ENCODE measurements at regions not wholly inside any gene's neighbourhood (a gene's known extent, or its start where the extent isn't known, plus 50 kb on each side); places are given as distances from the start of the nearest gene placed in this dataset.
A peak's percentile ranks its signal among the peaks of the same experiment; 100 is the strongest.
"Not testable (repeated sequence)": the region's sequence is repeated elsewhere in the genome, so short reads cannot be mapped to it uniquely, and the experiment has no call there.

DNA sequence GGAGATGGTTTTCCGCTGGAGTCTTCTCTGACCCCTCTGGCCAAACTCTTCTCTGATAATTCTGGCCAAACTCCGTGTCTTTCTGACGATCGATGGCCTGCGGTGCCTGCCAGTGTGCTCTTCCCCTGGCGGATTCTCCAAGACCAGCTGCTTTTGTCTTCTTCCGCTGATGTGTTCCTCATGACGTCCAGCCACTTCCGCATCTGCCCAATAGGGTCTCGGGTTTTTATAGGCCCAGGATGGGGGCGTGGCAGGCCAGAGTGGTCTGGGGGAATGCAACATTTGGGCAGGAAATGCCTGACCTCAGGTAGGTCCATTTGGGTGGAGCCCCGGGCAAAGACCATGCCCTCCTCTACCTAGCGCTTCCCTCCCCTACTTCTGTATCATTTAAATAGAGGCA, 1542.1 kb downstream of the STIM2 start:
- no peak for DNase-seq

GRCh38 chr4:28421221-28421620, 1560.6 kb downstream of the STIM2 start:
- DNase-seq, result no peak

DNA sequence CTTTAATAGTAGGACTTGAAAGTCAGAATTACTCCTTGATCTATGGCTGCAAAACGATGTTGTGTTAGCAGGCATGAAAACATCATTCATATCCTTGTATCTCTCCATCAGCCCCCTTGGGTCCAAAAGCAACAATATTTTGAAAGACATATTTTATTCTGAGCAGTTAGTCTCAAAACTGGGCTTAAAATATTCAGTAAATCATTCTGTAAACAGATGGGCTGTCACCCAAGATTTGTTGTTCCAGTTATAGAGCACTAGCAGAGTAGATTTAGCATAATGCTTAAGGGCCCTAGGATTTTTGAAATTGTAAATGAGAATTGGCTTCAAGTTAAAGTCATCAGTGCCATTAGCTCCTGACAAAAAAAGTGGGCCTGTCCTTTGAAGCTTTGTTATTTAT, 1565.6 kb downstream of the STIM2 start:
- DNase-seq, result no peak

GRCh38 chr4:28427306-28428085, 1566.9 kb downstream of the STIM2 start:
- DNase-seq, result no peak

DNA sequence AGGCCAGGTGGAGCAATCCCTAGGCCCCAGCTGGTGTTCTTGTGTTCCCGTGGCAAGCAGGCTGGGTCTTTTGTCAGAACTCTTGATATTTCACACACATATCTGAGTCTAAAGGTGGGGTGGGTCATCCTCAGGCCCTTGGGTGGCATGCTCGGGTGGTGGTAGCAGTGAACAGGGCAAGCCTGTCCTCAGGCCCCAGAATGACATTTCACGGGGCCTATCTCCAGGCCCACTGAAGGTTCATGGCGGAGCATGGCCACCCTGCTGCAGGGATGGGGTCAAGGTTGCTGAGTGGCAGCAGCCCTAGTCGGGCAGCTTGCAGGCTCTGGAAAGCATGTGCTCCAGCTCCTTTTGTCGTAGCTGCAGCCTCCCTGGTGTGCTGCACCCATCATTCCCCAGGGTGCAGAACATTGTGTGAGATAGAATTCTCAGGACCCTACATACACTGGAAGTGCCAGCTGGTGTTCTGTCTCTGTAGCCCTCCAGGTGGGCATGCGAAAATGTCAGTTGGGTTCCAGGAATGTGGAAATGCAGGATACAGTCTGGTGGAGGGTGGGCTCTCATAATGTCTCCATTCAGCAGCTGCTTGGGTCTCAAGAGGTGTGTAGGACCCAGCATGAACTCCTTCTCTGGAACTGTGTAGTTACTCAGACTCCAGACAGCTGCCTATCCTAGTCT, 1571.8 kb downstream of the STIM2 start:
- DNase-seq, result no peak

DNA sequence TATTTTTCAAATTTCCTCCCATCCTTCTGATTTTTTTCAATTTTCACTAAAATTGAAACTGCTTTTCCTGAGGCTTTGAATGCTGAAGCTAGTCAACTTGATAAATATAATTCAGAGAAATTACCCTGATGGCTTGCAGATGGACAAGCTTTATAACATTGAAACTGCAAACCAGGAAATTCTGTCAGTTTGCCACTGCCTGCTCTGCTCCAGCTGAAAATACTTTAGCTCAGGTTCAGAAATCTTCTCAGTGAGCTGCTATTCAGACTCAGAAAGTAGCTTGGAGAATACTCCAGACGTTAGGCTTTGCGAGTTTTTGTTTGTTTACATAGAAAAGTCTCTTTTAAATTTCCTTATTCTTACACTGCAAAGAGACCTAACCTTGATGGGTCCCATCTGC, 1574.7 kb downstream of the STIM2 start:
- DNase-seq, result no peak

GRCh38 chr4:28436191-28437080, 1575.8 kb downstream of the STIM2 start:
- DNase-seq, result no peak

- DNase-seq, result no peak
These were observed 1582.7 kb downstream of the STIM2 start for GRCh38 chr4:28443371-28443770.

GRCh38 chr4:28443801-28444412, 1583.3 kb downstream of the STIM2 start:
- DNase-seq, result no peak

GRCh38 chr4:28444886-28445496, 1584.3 kb downstream of the STIM2 start:
- DNase-seq, result no peak

- no peak for DNase-seq
These were observed 1588.4 kb downstream of the STIM2 start for GRCh38 chr4:28449085-28449484.

- DNase-seq, result no peak
These were observed 1590.7 kb downstream of the STIM2 start for GRCh38 chr4:28451346-28451745.

GRCh38 chr4:28462766-28463700, 1602.4 kb downstream of the STIM2 start:
- no peak for DNase-seq

DNA sequence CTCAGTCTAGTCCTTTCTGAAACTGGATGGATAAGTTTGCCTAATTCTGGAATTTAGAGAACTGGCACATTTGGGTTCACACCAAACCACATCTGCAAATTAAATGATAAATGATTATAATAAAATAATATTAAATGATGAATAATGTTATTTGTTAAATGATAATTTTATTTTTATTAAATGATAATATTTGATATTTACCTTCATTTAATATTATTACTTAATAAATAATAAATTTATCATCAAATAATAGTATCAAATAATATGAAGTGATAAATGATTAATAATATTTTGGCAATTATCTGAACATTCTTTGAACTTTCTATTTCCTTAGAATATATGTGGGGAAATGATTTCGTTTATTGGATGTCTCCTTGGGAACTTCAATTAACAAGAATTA, 1604.2 kb downstream of the STIM2 start:
- no peak for DNase-seq

- DNase-seq, result not testable (repeated sequence)
These were observed 1606.2 kb downstream of the STIM2 start for GRCh38 chr4:28466886-28467285.

DNA sequence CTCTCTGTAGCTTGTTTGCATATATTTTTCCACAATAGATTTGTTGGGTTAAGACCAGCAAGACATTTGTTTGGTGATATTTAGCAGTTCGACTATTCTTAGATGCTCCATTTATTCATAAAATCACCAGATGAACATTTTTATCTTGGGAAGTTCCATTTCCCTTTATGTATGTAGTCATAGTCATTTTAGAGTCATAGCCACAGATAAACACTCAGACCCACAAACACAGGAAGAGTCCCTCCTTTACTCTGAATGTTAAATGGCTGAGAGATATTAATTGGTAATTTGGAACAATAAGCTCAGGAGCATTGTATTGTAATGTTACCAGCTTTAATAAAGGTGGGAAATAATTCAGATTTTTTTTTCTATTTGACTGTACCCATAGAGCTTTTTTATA, 1608.7 kb downstream of the STIM2 start:
- DNase-seq, result no peak

- no peak for DNase-seq
These were observed 1609.2 kb downstream of the STIM2 start for GRCh38 chr4:28469886-28470285.

DNA sequence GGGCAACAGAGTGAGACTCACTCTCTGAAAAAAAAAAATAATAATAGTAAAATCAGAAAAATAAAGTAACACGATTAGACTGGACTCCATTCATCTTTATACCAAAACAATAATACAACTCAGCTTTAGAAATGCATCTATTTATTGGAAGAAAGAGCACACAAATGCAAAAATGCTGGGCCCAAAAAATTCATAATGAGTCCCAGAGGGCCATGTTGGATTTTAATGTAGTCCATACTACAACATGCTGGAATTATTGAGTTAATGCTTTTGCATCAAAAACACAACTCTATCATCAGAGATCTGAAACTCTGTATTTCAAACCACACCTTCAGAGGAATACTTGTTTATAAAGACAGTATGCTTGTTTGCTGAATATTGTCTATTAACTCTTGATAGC, 1614.7 kb downstream of the STIM2 start:
- no peak for DNase-seq

DNA sequence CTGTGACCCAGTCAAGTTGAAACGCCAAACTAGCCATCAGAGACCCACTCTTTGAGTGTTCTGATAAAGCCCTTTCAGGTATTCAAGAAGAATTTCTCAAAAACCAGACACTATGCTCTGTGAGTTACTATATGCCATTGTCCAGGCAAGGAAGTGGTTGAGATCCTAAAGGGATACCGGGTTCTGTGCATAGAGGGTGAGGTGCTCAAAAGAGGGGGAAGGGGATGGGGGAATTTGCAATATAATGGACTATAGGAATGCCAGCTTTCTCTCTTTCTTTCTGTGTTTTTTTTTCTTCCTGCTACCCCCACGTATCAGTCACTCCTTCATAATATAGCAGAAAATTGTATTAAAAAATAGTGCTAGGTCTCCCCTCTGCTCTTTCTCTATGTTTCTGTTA, 1619.0 kb downstream of the STIM2 start:
- DNase-seq, result no peak

DNA sequence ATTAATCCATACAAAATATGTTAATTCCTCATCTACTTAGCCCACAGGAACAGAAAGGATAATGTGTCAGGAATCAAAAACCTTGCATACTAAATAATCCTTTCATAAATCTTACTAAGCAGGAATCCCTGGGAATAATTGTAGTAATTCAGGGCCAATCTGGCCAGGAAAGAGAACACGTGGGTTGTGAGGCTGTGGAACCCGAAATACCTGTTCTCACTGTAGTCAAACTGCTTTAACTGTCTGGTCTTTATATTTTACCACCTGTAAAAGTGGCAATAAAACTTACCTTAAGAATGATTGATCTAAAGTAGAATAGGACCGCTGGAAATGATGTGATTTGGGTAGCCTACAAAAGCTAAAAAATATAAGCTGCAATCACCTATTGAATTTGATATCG, 1620.9 kb downstream of the STIM2 start:
- peak; percentile 22 for DNase-seq

All from left kidney (tissue), 1 donor.